ENCODE measurements at regions not wholly inside any gene's neighbourhood (a gene's known extent, or its start where the extent isn't known, plus 50 kb on each side); places are given as distances from the start of the nearest gene placed in this dataset.

DNA sequence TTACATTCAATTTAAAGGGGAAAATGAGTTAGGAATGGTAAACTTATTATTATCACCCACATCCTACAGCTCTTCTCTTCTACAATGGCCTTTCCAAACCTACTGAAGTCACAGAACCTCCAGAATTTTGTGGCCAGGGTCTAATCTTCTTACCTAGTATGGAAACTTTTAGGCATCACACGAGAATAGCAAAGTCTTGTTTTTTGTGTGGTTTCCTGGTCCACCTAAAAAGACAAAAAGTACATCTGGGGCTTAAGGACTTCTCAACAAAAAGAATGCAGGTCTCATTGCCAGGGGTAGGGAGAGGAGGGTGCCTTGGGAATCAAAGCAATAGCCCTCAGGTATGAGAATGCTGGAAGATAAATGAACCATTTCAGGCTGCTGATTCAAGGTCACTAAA lies 345.3 kb downstream of the LMX1A start:
- TF ChIP-seq, protein P1, sequence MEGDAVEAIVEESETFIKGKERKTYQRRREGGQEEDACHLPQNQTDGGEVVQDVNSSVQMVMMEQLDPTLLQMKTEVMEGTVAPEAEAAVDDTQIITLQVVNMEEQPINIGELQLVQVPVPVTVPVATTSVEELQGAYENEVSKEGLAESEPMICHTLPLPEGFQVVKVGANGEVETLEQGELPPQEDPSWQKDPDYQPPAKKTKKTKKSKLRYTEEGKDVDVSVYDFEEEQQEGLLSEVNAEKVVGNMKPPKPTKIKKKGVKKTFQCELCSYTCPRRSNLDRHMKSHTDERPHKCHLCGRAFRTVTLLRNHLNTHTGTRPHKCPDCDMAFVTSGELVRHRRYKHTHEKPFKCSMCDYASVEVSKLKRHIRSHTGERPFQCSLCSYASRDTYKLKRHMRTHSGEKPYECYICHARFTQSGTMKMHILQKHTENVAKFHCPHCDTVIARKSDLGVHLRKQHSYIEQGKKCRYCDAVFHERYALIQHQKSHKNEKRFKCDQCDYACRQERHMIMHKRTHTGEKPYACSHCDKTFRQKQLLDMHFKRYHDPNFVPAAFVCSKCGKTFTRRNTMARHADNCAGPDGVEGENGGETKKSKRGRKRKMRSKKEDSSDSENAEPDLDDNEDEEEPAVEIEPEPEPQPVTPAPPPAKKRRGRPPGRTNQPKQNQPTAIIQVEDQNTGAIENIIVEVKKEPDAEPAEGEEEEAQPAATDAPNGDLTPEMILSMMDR (IDR thresholded peaks at IDR 0.05) = no peak
- 54 to 68% (median 57%) methylated on average over 1 of the region's 1 CpG for WGBS, 3 donors
- intact Hi-C loops (cut with DNase I) = no loop called here

DNA sequence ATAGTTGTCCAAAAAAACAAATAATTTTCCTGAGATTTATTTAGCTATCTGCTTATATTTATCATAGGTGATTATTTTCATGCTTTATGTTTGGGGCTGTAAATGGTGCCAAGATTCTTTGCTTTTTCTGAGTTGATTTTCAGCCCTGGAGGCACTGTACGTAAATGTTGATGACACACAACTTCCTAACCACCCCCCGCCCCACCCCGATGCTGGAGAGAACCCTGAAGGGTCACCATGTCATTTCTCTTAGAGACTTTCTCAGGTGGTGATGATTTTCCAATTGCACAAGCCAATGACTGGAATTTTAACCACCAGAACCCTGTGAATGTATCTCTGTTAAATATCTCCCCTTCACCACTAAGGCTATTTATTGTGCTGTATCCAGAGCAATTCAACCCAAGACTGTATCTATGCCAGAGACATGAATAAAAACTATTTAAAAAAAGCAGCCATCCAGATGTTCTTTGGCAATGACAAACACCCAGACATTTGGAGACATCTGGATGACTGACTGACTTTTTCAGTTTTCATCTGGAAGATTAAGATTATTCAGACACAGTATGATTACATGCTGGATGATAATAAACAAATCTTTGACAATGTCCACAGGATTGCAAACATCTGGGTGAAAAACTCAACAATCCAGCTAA lies 346.0 kb downstream of the LMX1A start:
- no peak overlapping the region for H3K4me3 ChIP-seq
- H3K27ac ChIP-seq = no peak overlapping the region
- WGBS, 3 donors = 28 to 40% (median 39%) methylated on average over 3 of the region's 3 CpGs
- H3K9me3 ChIP-seq = no peaks in the 10 kb centered on the region
- intact Hi-C loops (cut with DNase I) = no loop called here
- H3K27me3 ChIP-seq (ENCODE audit: insufficient read depth in 3 of 3, low read length in 2 of 3) = no peaks in the 10 kb centered on the region
- no peaks in the 10 kb centered on the region for H3K4me1 ChIP-seq
- H3K36me3 ChIP-seq (ENCODE audit: insufficient read depth in 1 of 2, low read depth in 1 of 2) = no peaks in the 10 kb centered on the region
- no peak for ATAC-seq
- TF ChIP-seq, protein P1 (IDR thresholded peaks at IDR 0.05) = no peak
- DNase-seq = no peak

More for the DNA sequence above, 345.3 kb downstream of the LMX1A start:
- DNase-seq (no peak), ATAC-seq (no peak)
- no peaks in the 10 kb centered on the region for H3K36me3 ChIP-seq (ENCODE audit: insufficient read depth in 1 of 2, low read depth in 1 of 2)
- no peaks in the 10 kb centered on the region for H3K27me3 ChIP-seq (ENCODE audit: insufficient read depth in 3 of 3, low read length in 2 of 3)
- H3K9me3 ChIP-seq = no peaks in the 10 kb centered on the region
- H3K27ac ChIP-seq = no peak overlapping the region
- H3K4me3 ChIP-seq = no peak overlapping the region
- no peaks in the 10 kb centered on the region for H3K4me1 ChIP-seq

DNA sequence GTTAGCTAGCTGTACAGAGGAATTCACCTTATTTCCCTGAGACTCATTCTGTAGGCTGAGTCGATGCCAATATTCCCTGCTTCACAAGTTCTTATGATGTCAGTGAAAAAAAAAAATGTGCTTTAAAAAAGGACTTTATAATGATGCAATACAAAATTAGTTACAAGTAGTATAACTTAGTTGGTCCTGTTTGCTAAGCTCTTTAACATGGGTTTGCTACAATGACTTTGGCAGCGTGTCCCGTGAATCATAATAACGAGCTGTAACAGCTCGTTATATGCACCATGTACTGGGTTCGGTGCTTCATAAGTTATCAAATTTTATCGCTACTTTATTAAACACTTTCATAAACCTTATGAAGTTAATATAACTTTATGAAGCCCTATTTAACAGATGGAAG lies 349.7 kb downstream of the LMX1A start:
- Histone ChIP-seq H3K4me1 (no peaks in the 10 kb centered on the region), H3K36me3 (ENCODE audit: insufficient read depth in 1 of 2, low read depth in 1 of 2) (no peaks in the 10 kb centered on the region), H3K9me3 (peaks cover 7% of the 10 kb centered on the region), H3K27ac (no peak overlapping the region), H3K4me3 (no peak overlapping the region), H3K27me3 (ENCODE audit: insufficient read depth in 3 of 3, low read length in 2 of 3) (no peaks in the 10 kb centered on the region)
- no peak for ATAC-seq
- DNase-seq = no peak
- TF ChIP-seq, protein P1 (IDR thresholded peaks at IDR 0.05) = no peak
- 75 to 89% (median 83%) methylated on average over 7 of the region's 7 CpGs for WGBS, 3 donors
- intact Hi-C loops (cut with DNase I) = no loop called here

DNA sequence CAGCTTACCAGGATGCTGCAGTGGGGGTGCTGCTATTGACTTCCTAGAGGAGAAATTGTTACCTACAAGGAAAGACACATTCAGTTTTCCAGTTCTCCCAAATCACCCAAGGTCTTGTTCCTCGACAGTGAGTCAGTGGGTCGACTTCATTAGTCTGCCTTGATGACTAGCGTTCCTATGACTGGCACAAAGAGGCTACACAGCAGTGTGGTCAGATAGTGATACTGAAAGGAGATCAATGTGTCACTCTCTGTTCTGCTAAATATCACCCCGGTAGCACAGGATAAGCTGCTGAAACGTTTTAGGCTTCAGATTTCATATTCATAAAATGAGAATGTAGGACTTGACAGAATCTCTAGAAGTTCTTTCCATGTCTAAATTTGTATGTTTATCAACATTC lies 357.4 kb downstream of the LMX1A start:
- WGBS, 3 donors = 47 to 63% (median 63%) methylated on average over 5 of the region's 5 CpGs
- intact Hi-C loops (cut with DNase I) = no loop called here
- Histone ChIP-seq H3K4me3 (no peak overlapping the region), H3K9me3 (peaks cover 7% of the 10 kb centered on the region), H3K36me3 (ENCODE audit: insufficient read depth in 1 of 2, low read depth in 1 of 2) (no peaks in the 10 kb centered on the region), H3K4me1 (no peaks in the 10 kb centered on the region), H3K27me3 (ENCODE audit: insufficient read depth in 3 of 3, low read length in 2 of 3) (peaks cover 0 to 4% (median 0%) of the 10 kb centered on the region in 3 donors), H3K27ac (no peak overlapping the region)
- DNase-seq = no peak
- no peak for ATAC-seq
- TF ChIP-seq, protein P1 (IDR thresholded peaks at IDR 0.05) = no peak

DNA sequence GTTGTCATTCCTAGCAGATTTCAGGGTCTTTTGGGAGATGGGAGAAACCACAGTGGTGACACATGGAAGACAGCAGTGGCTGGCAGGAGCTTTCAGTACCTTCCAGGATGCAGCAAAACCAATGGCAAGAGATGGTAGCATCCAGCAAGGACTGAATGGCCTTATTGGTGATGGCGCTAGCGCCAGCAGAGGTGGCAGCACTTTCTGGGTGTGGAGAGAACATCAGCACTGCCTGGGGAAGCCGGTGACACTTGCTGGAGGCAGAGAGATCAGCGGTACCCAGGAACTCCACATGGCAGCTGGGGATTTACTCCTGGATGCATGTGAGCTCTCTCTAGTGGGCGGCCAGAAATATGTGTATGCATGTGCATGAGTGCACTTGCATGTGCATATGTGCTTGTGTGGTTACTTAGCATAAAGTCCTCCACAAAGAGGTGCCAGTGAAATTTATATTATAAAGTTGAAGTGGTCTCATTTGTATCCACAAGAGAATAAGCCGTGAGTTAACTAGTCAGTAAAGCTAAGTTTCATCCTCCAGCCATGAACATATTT lies 364.7 kb downstream of the LMX1A start:
- intact Hi-C loops (cut with DNase I) = no loop called here
- Histone ChIP-seq H3K36me3 (ENCODE audit: insufficient read depth in 1 of 2, low read depth in 1 of 2) (no peaks in the 10 kb centered on the region), H3K27me3 (ENCODE audit: insufficient read depth in 3 of 3, low read length in 2 of 3) (peaks cover 0 to 4% (median 0%) of the 10 kb centered on the region in 3 donors), H3K27ac (no peak overlapping the region), H3K4me1 (no peaks in the 10 kb centered on the region), H3K4me3 (no peak overlapping the region), H3K9me3 (no peaks in the 10 kb centered on the region)
- TF ChIP-seq, protein P1 (IDR thresholded peaks at IDR 0.05) = no peak
- no peak for DNase-seq
- no peak for ATAC-seq
- WGBS, 3 donors = 92 to 94% (median 93%) methylated on average over 6 of the region's 6 CpGs

Data from psoas muscle (tissue), 7 donors.